OCI-LY1 (cell line): ENCODE measurements at regions not wholly inside any gene's neighbourhood (a gene's known extent, or its start where the extent isn't known, plus 50 kb on each side); places are given as distances from the start of the nearest gene placed in this dataset.
A peak's percentile ranks its signal among the peaks of the same experiment; 100 is the strongest.

Experiments
- H2AFZ ChIP-seq: fragments of 200-600 bp; sonication (generic), shearing (Covaris generic); 2 replicates; pipeline ENCODE4 v1.6.0; 2014; ENCODE audit warnings: antibody characterized with exemption, mild to moderate bottlenecking, low read length
- H3F3A ChIP-seq: fragments of 200-600 bp; sonication (generic), shearing (Covaris generic); 2 replicates; pipeline ENCODE4 v1.6.0; 2014; ENCODE audit warnings: mild to moderate bottlenecking, antibody characterized with exemption, low read length, moderate library complexity; ENCODE audit not compliant: insufficient read depth
- H3K27ac ChIP-seq: fragments of 200-600 bp; sonication (generic); 2 replicates; pipeline ENCODE4 v1.5.1; 2014; ENCODE audit warnings: low read length, mixed run types, mild to moderate bottlenecking, low read depth; ENCODE audit not compliant: poor library complexity, severe bottlenecking
- H3K27me3 ChIP-seq: fragments of 200-600 bp; sonication (generic); 2 replicates; pipeline ENCODE4 v1.6.0; 2014; ENCODE audit warnings: antibody characterized with exemption, mild to moderate bottlenecking, low read length, moderate library complexity; ENCODE audit not compliant: insufficient read depth
- H3K36me3 ChIP-seq: fragments of 200-600 bp; sonication (generic); 2 replicates; pipeline ENCODE4 v1.6.1; 2014; ENCODE audit warnings: mild to moderate bottlenecking, antibody characterized with exemption, low read length, moderate library complexity, mixed read lengths; ENCODE audit not compliant: insufficient read depth
- H3K4me1 ChIP-seq: fragments of 200-600 bp; sonication (generic); 2 replicates; pipeline ENCODE4 v1.5.1; 2014; ENCODE audit warnings: mild to moderate bottlenecking, low read length, moderate library complexity; ENCODE audit not compliant: insufficient read depth, severe bottlenecking
- H3K4me2 ChIP-seq: fragments of 200-600 bp; sonication (generic), shearing (Covaris generic); 2 replicates; pipeline ENCODE4 v1.6.1; 2014; ENCODE audit warnings: low read length
- H3K4me3 ChIP-seq: fragments of 200-600 bp; sonication (generic); 2 replicates; pipeline ENCODE4 v1.5.1; 2014; ENCODE audit warnings: low read length, low read depth, mild to moderate bottlenecking, mixed read lengths; ENCODE audit not compliant: poor library complexity, severe bottlenecking
- H3K79me2 ChIP-seq: fragments of 200-600 bp; shearing (Covaris generic); 2 replicates; pipeline ENCODE4 v1.6.1; 2016; ENCODE audit warnings: mixed run types, low read length, mixed read lengths; ENCODE audit not compliant: insufficient read depth
- H3K9ac ChIP-seq: fragments of 200-600 bp; sonication (generic), shearing (Covaris generic); 2 replicates; pipeline ENCODE4 v1.6.1; 2014; ENCODE audit warnings: mild to moderate bottlenecking, low read length, mixed read lengths
- H3K9me2 ChIP-seq: fragments of 200-600 bp; sonication (generic), shearing (Covaris generic); 2 replicates; pipeline ENCODE4 v1.6.1; 2014; ENCODE audit warnings: low read depth, mild to moderate bottlenecking, low read length, mixed read lengths
- H3K9me3 ChIP-seq: fragments of 200-600 bp; shearing (Covaris generic); 2 replicates; pipeline ENCODE4 v1.6.1; 2014; ENCODE audit warnings: low read length, mixed read lengths
- H4K20me1 ChIP-seq: fragments of 200-600 bp; sonication (generic), shearing (Covaris generic); 2 replicates; pipeline ENCODE4 v1.6.0; 2016; ENCODE audit warnings: mild to moderate bottlenecking, low read length; ENCODE audit not compliant: insufficient read depth
- EZH2 ChIP-seq: fragments of 200-600 bp; sonication (generic), shearing (Covaris generic); IDR thresholded peaks from 2 replicates; pipeline ENCODE4 v1.8.0; 2017; ENCODE audit warnings: borderline replicate concordance, mixed run types, mild to moderate bottlenecking, antibody characterized with exemption, low read length, moderate library complexity, mixed read lengths
- TF ChIP-seq, protein P1 (sequence below): fragments of 200-600 bp; sonication (generic), shearing (Covaris generic); IDR thresholded peaks from 2 replicates; pipeline ENCODE4 v1.5.1; 2017; ENCODE audit warnings: mild to moderate bottlenecking, antibody characterized with exemption, low read length, moderate library complexity, mixed read lengths

GRCh38 chr3:82773207-82773606, 1011.8 kb upstream of the GBE1 start:
- H3K9me2 ChIP-seq: no peaks in the 10 kb centered on the region
- H3K4me2 ChIP-seq: no peak overlapping the region
- no peaks in the 10 kb centered on the region for H3K4me1 ChIP-seq
- TF ChIP-seq, protein P1, sequence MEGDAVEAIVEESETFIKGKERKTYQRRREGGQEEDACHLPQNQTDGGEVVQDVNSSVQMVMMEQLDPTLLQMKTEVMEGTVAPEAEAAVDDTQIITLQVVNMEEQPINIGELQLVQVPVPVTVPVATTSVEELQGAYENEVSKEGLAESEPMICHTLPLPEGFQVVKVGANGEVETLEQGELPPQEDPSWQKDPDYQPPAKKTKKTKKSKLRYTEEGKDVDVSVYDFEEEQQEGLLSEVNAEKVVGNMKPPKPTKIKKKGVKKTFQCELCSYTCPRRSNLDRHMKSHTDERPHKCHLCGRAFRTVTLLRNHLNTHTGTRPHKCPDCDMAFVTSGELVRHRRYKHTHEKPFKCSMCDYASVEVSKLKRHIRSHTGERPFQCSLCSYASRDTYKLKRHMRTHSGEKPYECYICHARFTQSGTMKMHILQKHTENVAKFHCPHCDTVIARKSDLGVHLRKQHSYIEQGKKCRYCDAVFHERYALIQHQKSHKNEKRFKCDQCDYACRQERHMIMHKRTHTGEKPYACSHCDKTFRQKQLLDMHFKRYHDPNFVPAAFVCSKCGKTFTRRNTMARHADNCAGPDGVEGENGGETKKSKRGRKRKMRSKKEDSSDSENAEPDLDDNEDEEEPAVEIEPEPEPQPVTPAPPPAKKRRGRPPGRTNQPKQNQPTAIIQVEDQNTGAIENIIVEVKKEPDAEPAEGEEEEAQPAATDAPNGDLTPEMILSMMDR: no peak
- TF ChIP-seq EZH2: no peak
- H3K36me3 ChIP-seq: no peaks in the 10 kb centered on the region; the same call in 1 of the 2 replicates
- H3K4me3 ChIP-seq: no peak overlapping the region
- H3K79me2 ChIP-seq: no peaks in the 10 kb centered on the region
- H3F3A ChIP-seq: no peaks in the 10 kb centered on the region
- no peak overlapping the region for H3K9ac ChIP-seq
- H4K20me1 ChIP-seq: no peaks in the 10 kb centered on the region
- H3K27ac ChIP-seq: no peak overlapping the region
- H3K9me3 ChIP-seq: 0 out of 2 replicates have a peak, but pooled peaks cover 4% of the 10 kb centered on the region
- H2AFZ ChIP-seq: 0 out of 2 replicates have a peak overlapping the region, but pooled peaks have one; percentile 12
- H3K27me3 ChIP-seq: no peaks in the 10 kb centered on the region

- no peaks in the 10 kb centered on the region for H3K36me3 ChIP-seq
- no peaks in the 10 kb centered on the region for H3F3A ChIP-seq
- H3K4me2 ChIP-seq: no peak overlapping the region
- no peaks in the 10 kb centered on the region for H3K79me2 ChIP-seq
- H4K20me1 ChIP-seq: no peaks in the 10 kb centered on the region
- TF ChIP-seq EZH2: no peak
- H3K4me1 ChIP-seq: no peaks in the 10 kb centered on the region
- no peaks in the 10 kb centered on the region for H3K27me3 ChIP-seq
- H3K4me3 ChIP-seq: no peak overlapping the region
- H3K27ac ChIP-seq: no peak overlapping the region
- H3K9me2 ChIP-seq: no peaks in the 10 kb centered on the region
- H2AFZ ChIP-seq: no peak overlapping the region
- no peaks in the 10 kb centered on the region for H3K9me3 ChIP-seq
- H3K9ac ChIP-seq: no peak overlapping the region
Measured at GRCh38 chr3:82764521-82764920, 1003.1 kb upstream of the GBE1 start.

- Histone ChIP-seq H3K27me3 (no peaks in the 10 kb centered on the region), H3K4me1 (peaks cover 12% of the 10 kb centered on the region), H3K9me3 (no peaks in the 10 kb centered on the region), H3K79me2 (no peaks in the 10 kb centered on the region), H3K36me3 (no peaks in the 10 kb centered on the region), H3F3A (no peaks in the 10 kb centered on the region), H3K4me3 (no peak overlapping the region), H3K9me2 (no peaks in the 10 kb centered on the region), H3K27ac (no peak overlapping the region), H3K9ac (no peak overlapping the region), H2AFZ (no peak overlapping the region), H4K20me1 (no peaks in the 10 kb centered on the region), H3K4me2 (no peak overlapping the region)
- TF ChIP-seq, protein P1: no peak
- no peak for TF ChIP-seq EZH2
Measured at GRCh38 chr3:82761858-82762257, 1000.4 kb upstream of the GBE1 start.

DNA sequence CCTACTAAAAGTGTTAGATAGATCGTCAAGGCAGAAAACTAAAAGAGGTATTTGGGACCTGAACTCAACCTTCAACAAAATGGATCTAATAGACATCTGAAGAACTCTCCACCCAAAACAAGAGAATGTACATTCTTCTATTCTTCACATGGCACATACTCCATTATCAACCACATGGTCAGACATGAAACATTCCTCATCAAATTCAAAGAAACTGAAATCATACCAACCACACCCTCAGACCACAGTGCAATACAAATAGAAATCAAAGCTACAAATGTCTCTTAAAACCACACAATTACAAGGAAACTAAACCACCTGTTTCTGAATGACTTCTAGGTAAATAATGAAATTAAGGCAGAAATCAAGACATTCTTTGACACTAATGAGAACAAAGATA, 984.1 kb upstream of the GBE1 start:
- H3K27ac ChIP-seq: no peak overlapping the region
- no peaks in the 10 kb centered on the region for H3K27me3 ChIP-seq
- peaks cover 8% of the 10 kb centered on the region for H3K4me1 ChIP-seq
- no peaks in the 10 kb centered on the region for H3K79me2 ChIP-seq
- H3K9me2 ChIP-seq: no peaks in the 10 kb centered on the region
- H4K20me1 ChIP-seq: no peaks in the 10 kb centered on the region
- H3K4me3 ChIP-seq: no peak overlapping the region
- H3K9ac ChIP-seq: no peak overlapping the region
- H2AFZ ChIP-seq: no peak overlapping the region
- no peaks in the 10 kb centered on the region for H3K9me3 ChIP-seq
- no peaks in the 10 kb centered on the region for H3K36me3 ChIP-seq
- no peak overlapping the region for H3K4me2 ChIP-seq
- no peaks in the 10 kb centered on the region; the same call in 1 of the 2 replicates for H3F3A ChIP-seq
- TF ChIP-seq EZH2: no peak
- TF ChIP-seq, protein P1: no peak
